Fibroblast of skin of left quadriceps (primary cell): ENCODE measurements at regions not wholly inside any gene's neighbourhood (a gene's known extent, or its start where the extent isn't known, plus 50 kb on each side); places are given as distances from the start of the nearest gene placed in this dataset.
"Not testable (repeated sequence)": the region's sequence is repeated elsewhere in the genome, so short reads cannot be mapped to it uniquely, and the experiment has no call there.

Experiments
- DNase-seq, 2 experiments: peaks; one replicate each; pipeline ENCODE4 v3.0.0-alpha.2; 2013; ENCODE audit warnings: low read depth in 2 of 2

- no peak for DNase-seq
These were observed 72.7 kb upstream of the NALF2 start for GRCh38 chrX:69431420-69431819.

GRCh38 chrX:69430785-69431184 lies 73.3 kb upstream of the NALF2 start:
- no peak for DNase-seq

- no peak for DNase-seq
These were observed 74.6 kb upstream of the NALF2 start for GRCh38 chrX:69429339-69430015.

- no peak for DNase-seq
These were observed 75.9 kb upstream of the NALF2 start for GRCh38 chrX:69428216-69428615.

- no peak for DNase-seq
These were observed 79.2 kb upstream of the NALF2 start for GRCh38 chrX:69424910-69425309.

- no peak for DNase-seq
These were observed 80.0 kb upstream of the NALF2 start for GRCh38 chrX:69424161-69424560.

GRCh38 chrX:69422208-69422607 lies 81.9 kb upstream of the NALF2 start:
- DNase-seq, result not testable (repeated sequence)

- no peak for DNase-seq
These were observed 88.4 kb upstream of the NALF2 start for GRCh38 chrX:69415698-69416097.

GRCh38 chrX:69412661-69413060 lies 91.5 kb upstream of the NALF2 start:
- no peak for DNase-seq

- DNase-seq, result no peak
These were observed 105.2 kb upstream of the NALF2 start for GRCh38 chrX:69398881-69399280.

- DNase-seq, result no peak
These were observed 107.2 kb upstream of the NALF2 start for GRCh38 chrX:69396916-69397315.

- DNase-seq, result no peak
These were observed 108.8 kb upstream of the NALF2 start for GRCh38 chrX:69395306-69395705.

- DNase-seq, result no peak
These were observed 115.0 kb upstream of the NALF2 start for GRCh38 chrX:69389101-69389501.

- DNase-seq, result no peak
These were observed 115.6 kb upstream of the NALF2 start for GRCh38 chrX:69388526-69388925.

- peak; percentile 10 to 18 for DNase-seq
These were observed 116.3 kb upstream of the NALF2 start for GRCh38 chrX:69387567-69388487.

GRCh38 chrX:69386681-69387080 lies 117.4 kb upstream of the NALF2 start:
- no peak for DNase-seq

GRCh38 chrX:69379412-69379811 lies 124.7 kb upstream of the NALF2 start:
- no peak for DNase-seq

GRCh38 chrX:69374569-69374968 lies 129.6 kb upstream of the NALF2 start:
- DNase-seq, result no peak

GRCh38 chrX:69372435-69372834 lies 131.7 kb upstream of the NALF2 start:
- DNase-seq, result no peak

- DNase-seq, result no peak
These were observed 133.0 kb upstream of the NALF2 start for GRCh38 chrX:69371159-69371558.

- DNase-seq, result no peak
These were observed 134.1 kb upstream of the NALF2 start for GRCh38 chrX:69369999-69370398.

GRCh38 chrX:69366183-69366582 lies 137.9 kb upstream of the NALF2 start:
- no peak for DNase-seq

GRCh38 chrX:69365755-69366154 lies 138.4 kb upstream of the NALF2 start:
- no peak for DNase-seq
